ENCODE measurements at regions not wholly inside any gene's neighbourhood (a gene's known extent, or its start where the extent isn't known, plus 50 kb on each side); places are given as distances from the start of the nearest gene placed in this dataset.
A peak's percentile ranks its signal among the peaks of the same experiment; 100 is the strongest.

GRCh38 chr4:175891231-175891630 is 79.2 kb upstream of the GPM6A start:
- no peak overlapping the region for H3K4me3 ChIP-seq (replicated peaks in 1 of 2; ENCODE audit: low read depth in 2 of 2, low read length in 2 of 2)
- no peak for DNase-seq (ENCODE audit: low read depth in 2 of 2)
- TF ChIP-seq CTCF (IDR thresholded peaks at IDR 0.05; ENCODE audit: low read depth, low read length): no peak

- peak; percentile 7 for TF ChIP-seq CTCF (IDR thresholded peaks at IDR 0.05; ENCODE audit: low read depth, low read length)
These were observed 79.8 kb upstream of the GPM6A start for GRCh38 chr4:175891851-175892250.

GRCh38 chr4:175905925-175906324 is 93.9 kb upstream of the GPM6A start:
- no peak for DNase-seq (ENCODE audit: low read depth in 2 of 2)
- no peak for TF ChIP-seq CTCF (IDR thresholded peaks at IDR 0.05; ENCODE audit: low read depth, low read length)
- H3K4me3 ChIP-seq (replicated peaks in 1 of 2; ENCODE audit: low read depth in 2 of 2, low read length in 2 of 2): no peak overlapping the region

More at GRCh38 chr4:175891851-175892250, 79.8 kb upstream of the GPM6A start:
- no peak overlapping the region for H3K4me3 ChIP-seq (replicated peaks in 1 of 2; ENCODE audit: low read depth in 2 of 2, low read length in 2 of 2)
- DNase-seq (ENCODE audit: low read depth in 2 of 2): peak; percentile 12 to 17

- no peak overlapping the region for H3K4me3 ChIP-seq (replicated peaks in 1 of 2; ENCODE audit: low read depth in 2 of 2, low read length in 2 of 2)
- no peak for DNase-seq (ENCODE audit: low read depth in 2 of 2)
- no peak for TF ChIP-seq CTCF (IDR thresholded peaks at IDR 0.05; ENCODE audit: low read depth, low read length)
These were observed 94.3 kb upstream of the GPM6A start for GRCh38 chr4:175906384-175906783.

GRCh38 chr4:175910700-175911099 is 98.6 kb upstream of the GPM6A start:
- no peak for TF ChIP-seq CTCF (IDR thresholded peaks at IDR 0.05; ENCODE audit: low read depth, low read length)
- no peak overlapping the region for H3K4me3 ChIP-seq (replicated peaks in 1 of 2; ENCODE audit: low read depth in 2 of 2, low read length in 2 of 2)
- DNase-seq (ENCODE audit: low read depth in 2 of 2): no peak

GRCh38 chr4:175916626-175917351 is 104.7 kb upstream of the GPM6A start:
- no peak overlapping the region for H3K4me3 ChIP-seq (replicated peaks in 1 of 2; ENCODE audit: low read depth in 2 of 2, low read length in 2 of 2)
- no peak for TF ChIP-seq CTCF (IDR thresholded peaks at IDR 0.05; ENCODE audit: low read depth, low read length)
- no peak for DNase-seq (ENCODE audit: low read depth in 2 of 2)

GRCh38 chr4:175927121-175927520 is 115.1 kb upstream of the GPM6A start:
- TF ChIP-seq CTCF (IDR thresholded peaks at IDR 0.05; ENCODE audit: low read depth, low read length): no peak
- H3K4me3 ChIP-seq (replicated peaks in 1 of 2; ENCODE audit: low read depth in 2 of 2, low read length in 2 of 2): no peak overlapping the region
- no peak for DNase-seq (ENCODE audit: low read depth in 2 of 2)

All from cardiac fibroblast (primary cell).